ENCODE measurements at regions not wholly inside any gene's neighbourhood (a gene's known extent, or its start where the extent isn't known, plus 50 kb on each side); places are given as distances from the start of the nearest gene placed in this dataset.
"Not testable (repeated sequence)": the region's sequence is repeated elsewhere in the genome, so short reads cannot be mapped to it uniquely, and the experiment has no call there.

DNA sequence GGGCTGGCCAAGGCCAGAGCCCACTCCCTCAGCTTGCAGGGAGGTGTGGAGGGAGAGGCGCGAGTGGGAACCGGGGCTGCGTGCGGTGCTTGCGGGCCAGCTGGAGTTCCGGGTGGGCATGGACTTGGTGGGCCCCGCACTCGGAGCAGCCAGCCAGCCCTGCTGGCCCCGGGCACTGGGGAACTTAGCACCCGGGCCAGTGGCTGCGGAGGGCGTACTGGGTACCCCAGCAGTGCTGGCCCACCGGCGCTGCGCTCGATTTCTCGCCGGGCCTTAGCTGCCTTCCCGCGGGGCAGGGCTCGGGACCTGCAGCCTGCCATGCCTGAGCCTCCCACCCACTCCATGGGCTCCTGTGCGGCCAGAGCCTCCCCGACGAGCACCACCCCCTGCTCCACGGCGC lies 599.6 kb downstream of the TGIF2LX start:
- TF ChIP-seq EZH2 (IDR thresholded peaks at IDR 0.05; ENCODE audit: low read length, unreplicated experiment); EZH2phosphoT487 (IDR thresholded peaks at IDR 0.05; ENCODE audit: borderline replicate concordance, low read length): not testable (repeated sequence)
